ENCODE measurements at regions not wholly inside any gene's neighbourhood (a gene's known extent, or its start where the extent isn't known, plus 50 kb on each side); places are given as distances from the start of the nearest gene placed in this dataset.

GRCh38 chr21:27206368-27206982 lies 239.6 kb upstream of the ADAMTS5 start:
- TF ChIP-seq CEBPB (IDR thresholded peaks at IDR 0.05) = no peak
- TF ChIP-seq EP300 (IDR thresholded peaks at IDR 0.05; ENCODE audit: borderline replicate concordance) = no peak
- TF ChIP-seq REST (IDR thresholded peaks at IDR 0.05; ENCODE audit: low read depth) = no peak
- no peak for TF ChIP-seq YY1 (IDR thresholded peaks at IDR 0.05; ENCODE audit: low read depth)
- no peak for TF ChIP-seq TEAD4 (IDR thresholded peaks at IDR 0.05)

Data from Ishikawa (cell line).